ENCODE measurements at regions not wholly inside any gene's neighbourhood (a gene's known extent, or its start where the extent isn't known, plus 50 kb on each side); places are given as distances from the start of the nearest gene placed in this dataset.

DNA sequence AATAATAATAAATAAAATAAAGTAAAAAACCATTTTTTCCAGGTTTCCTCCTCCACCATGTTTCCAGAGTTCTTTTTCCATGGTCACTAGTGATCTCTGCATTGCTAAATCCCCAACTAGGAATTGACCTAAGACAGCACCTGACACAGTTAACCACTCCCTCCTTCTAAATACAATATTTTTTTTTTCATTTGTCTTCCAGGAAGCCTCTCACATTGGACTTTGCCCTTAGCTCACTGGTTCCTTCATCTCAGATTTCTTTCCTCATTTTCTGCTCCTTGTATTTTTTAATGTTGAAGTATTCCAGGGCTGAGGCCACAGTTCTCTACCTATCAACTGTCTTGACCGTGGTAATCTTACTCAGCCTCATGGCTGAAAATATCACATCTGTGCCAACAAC lies 187.3 kb upstream of the FAM241A start:
- Histone ChIP-seq H2BK5ac (ENCODE audit: low read depth, low read length, poor library complexity, severe bottlenecking) (no peak overlapping the region), H2BK20ac (ENCODE audit: low read depth, low read length) (no peak overlapping the region), H3K27me3 (ENCODE audit: control insufficient read depth, insufficient read depth, low read length) (no peaks in the 10 kb centered on the region), H3K27ac (ENCODE audit: insufficient read depth, low read length) (no peak overlapping the region), H4K5ac (ENCODE audit: low read depth, low read length) (no peak overlapping the region), H3K9me1 (ENCODE audit: insufficient read depth, low read length) (no peaks in the 10 kb centered on the region), H3K36me3 (ENCODE audit: control insufficient read depth, insufficient read depth, low read length) (no peaks in the 10 kb centered on the region), H3K23ac (ENCODE audit: low read depth, low read length) (no peak overlapping the region), H4K91ac (ENCODE audit: insufficient read depth, low read depth, low read length) (no peak overlapping the region), H3K14ac (replicated peaks; ENCODE audit: low read depth, low read length) (no peak overlapping the region), H2AFZ (replicated peaks; ENCODE audit: low read length, poor library complexity) (no peak overlapping the region), H3K9me3 (ENCODE audit: control insufficient read depth, insufficient read depth, low read length) (no peaks in the 10 kb centered on the region), H3K4ac (ENCODE audit: low read depth, low read length) (no peak overlapping the region), H4K8ac (ENCODE audit: low read depth in 2 of 2, low read length in 2 of 2) (no peak overlapping the region), H2AK9ac (replicated peaks; ENCODE audit: low read depth, low read length, poor library complexity) (no peak overlapping the region), H3K4me1 (ENCODE audit: control insufficient read depth, insufficient read depth, low read length) (no peaks in the 10 kb centered on the region), H3K4me3 (ENCODE audit: insufficient read depth, low read depth, low read length) (no peak overlapping the region), H3K18ac (ENCODE audit: low read depth, low read length) (no peak overlapping the region), H2BK15ac (ENCODE audit: low read depth, low read length) (no peak overlapping the region), H3K79me1 (ENCODE audit: low read depth in 1 of 2, low read length in 2 of 2) (no peaks in the 10 kb centered on the region), H2AK5ac (ENCODE audit: low read depth, low read length) (no peak overlapping the region), H4K20me1 (ENCODE audit: insufficient read depth, low read length) (no peaks in the 10 kb centered on the region), H3K56ac (ENCODE audit: extremely low read depth, insufficient read depth, low read length) (no peak overlapping the region), H3K4me2 (ENCODE audit: low read depth, low read length) (no peak overlapping the region), H3K9ac (ENCODE audit: low read depth, low read length) (no peak overlapping the region), H2BK120ac (ENCODE audit: low read depth, low read length) (no peak overlapping the region)
- intact Hi-C loops (cut with micrococcal nuclease) = no loop called here
- CTCF ChIA-PET = no interaction called here
- BruUV-seq (replicated peaks) = no TSS peak
- WGBS, 2 experiments (ENCODE audit: extremely low coverage in 2 of 2, insufficient read length in 1 of 2) = 40% methylated on average over 1 of the region's 1 CpG; no CpG with 5 or more reads in 1 of the 2 experiments
- in situ Hi-C loops (cut with MboI; ENCODE audit: low sequenced_read_pairs) = no loop called here
- dilution Hi-C loops (cut with HindIII; ENCODE audit: low sequenced_read_pairs, unreplicated experiment) = no loop called here
- TF ChIP-seq POLR2A (IDR thresholded peaks at IDR 0.05; ENCODE audit: low read depth, low read length) = no peak
- no peak for TF ChIP-seq MAZ (IDR thresholded peaks at IDR 0.05; ENCODE audit: borderline replicate concordance, low read depth, low read length)
- TF ChIP-seq MXI1 (IDR thresholded peaks at IDR 0.05; ENCODE audit: borderline replicate concordance, low read depth, low read length) = no peak
- TF ChIP-seq RAD21 (IDR thresholded peaks at IDR 0.05; ENCODE audit: low read length) = no peak
- no peak for TF ChIP-seq USF2 (IDR thresholded peaks at IDR 0.05; ENCODE audit: low read depth, low read length)
- TF ChIP-seq CEBPB (IDR thresholded peaks at IDR 0.05; ENCODE audit: low read depth, low read length) = no peak
- TF ChIP-seq CHD1 (IDR thresholded peaks at IDR 0.05; ENCODE audit: low read depth, low read length) = no peak
- TF ChIP-seq SMC3 (IDR thresholded peaks at IDR 0.05; ENCODE audit: low read depth, low read length) = no peak
- TF ChIP-seq FOS (IDR thresholded peaks at IDR 0.05; ENCODE audit: low read depth, low read length) = no peak
- TF ChIP-seq BHLHE40 (IDR thresholded peaks at IDR 0.05; ENCODE audit: low read depth, low read length) = no peak
- no peak for TF ChIP-seq MAFK (IDR thresholded peaks at IDR 0.05; ENCODE audit: low read depth, low read length)
- TF ChIP-seq CTCF (conservative IDR thresholded peaks at IDR 0.05; ENCODE audit: low read depth, low read length) = no peak
- TF ChIP-seq NFE2L2 (IDR thresholded peaks at IDR 0.05; ENCODE audit: low read depth, low read length) = no peak
- no peak for TF ChIP-seq ELK1 (IDR thresholded peaks at IDR 0.05; ENCODE audit: borderline replicate concordance, low read depth, low read length)
- TF ChIP-seq RCOR1 (IDR thresholded peaks at IDR 0.05; ENCODE audit: insufficient replicate concordance, low read length) = no peak
- TF ChIP-seq RFX5 (IDR thresholded peaks at IDR 0.05; ENCODE audit: low read depth, low read length) = no peak
- no peak for ATAC-seq (ENCODE audit: low read depth)
- no peak for DNase-seq
- POLR2A ChIA-PET (ENCODE audit: unreplicated experiment) = no interaction called here

Measured in IMR-90 (cell line).